A673 (cell line): ENCODE measurements at regions not wholly inside any gene's neighbourhood (a gene's known extent, or its start where the extent isn't known, plus 50 kb on each side); places are given as distances from the start of the nearest gene placed in this dataset.

Source experiments
- EZH2 ChIP-seq: fragments of 200-600 bp; sonication (generic); IDR thresholded peaks from 2 replicates; pipeline ENCODE4 v1.6.1; 2017; ENCODE audit warnings: borderline replicate concordance, low read depth, mild to moderate bottlenecking, mixed read lengths, antibody characterized with exemption, low read length; ENCODE audit not compliant: poor library complexity, severe bottlenecking
- TF ChIP-seq, protein P1 (sequence below): fragments of 300-800, 200-600 bp; sonication (generic); conservative IDR thresholded peaks from 2 replicates; pipeline ENCODE4 v1.5.1; 2017; ENCODE audit warnings: low read depth, mild to moderate bottlenecking, antibody characterized with exemption, low read length, moderate library complexity, mixed read lengths

DNA sequence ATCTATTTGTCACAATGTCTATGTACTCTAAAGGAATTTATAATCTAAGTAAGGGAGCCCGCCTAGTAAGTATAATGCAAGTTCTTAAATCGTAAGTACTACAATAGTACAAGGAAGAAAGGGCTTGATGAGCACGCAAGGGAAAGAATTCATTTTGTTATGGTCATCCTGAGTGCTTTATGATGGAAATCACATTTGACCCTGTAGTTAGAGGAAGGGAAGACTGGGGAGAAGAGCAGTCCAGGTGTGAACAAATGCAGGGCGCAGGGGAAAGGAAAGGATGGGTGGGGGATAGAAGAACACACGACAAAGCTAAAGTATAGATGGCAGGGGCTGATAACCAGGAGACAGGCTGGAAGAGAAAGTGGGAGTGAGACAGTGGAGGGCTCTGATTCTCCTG is 88.2 kb upstream of the ARMC3 start:
- TF ChIP-seq, protein P1, sequence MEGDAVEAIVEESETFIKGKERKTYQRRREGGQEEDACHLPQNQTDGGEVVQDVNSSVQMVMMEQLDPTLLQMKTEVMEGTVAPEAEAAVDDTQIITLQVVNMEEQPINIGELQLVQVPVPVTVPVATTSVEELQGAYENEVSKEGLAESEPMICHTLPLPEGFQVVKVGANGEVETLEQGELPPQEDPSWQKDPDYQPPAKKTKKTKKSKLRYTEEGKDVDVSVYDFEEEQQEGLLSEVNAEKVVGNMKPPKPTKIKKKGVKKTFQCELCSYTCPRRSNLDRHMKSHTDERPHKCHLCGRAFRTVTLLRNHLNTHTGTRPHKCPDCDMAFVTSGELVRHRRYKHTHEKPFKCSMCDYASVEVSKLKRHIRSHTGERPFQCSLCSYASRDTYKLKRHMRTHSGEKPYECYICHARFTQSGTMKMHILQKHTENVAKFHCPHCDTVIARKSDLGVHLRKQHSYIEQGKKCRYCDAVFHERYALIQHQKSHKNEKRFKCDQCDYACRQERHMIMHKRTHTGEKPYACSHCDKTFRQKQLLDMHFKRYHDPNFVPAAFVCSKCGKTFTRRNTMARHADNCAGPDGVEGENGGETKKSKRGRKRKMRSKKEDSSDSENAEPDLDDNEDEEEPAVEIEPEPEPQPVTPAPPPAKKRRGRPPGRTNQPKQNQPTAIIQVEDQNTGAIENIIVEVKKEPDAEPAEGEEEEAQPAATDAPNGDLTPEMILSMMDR: no peak
- TF ChIP-seq EZH2: no peak
